HG03066 (cell line): ENCODE measurements at regions not wholly inside any gene's neighbourhood (a gene's known extent, or its start where the extent isn't known, plus 50 kb on each side); places are given as distances from the start of the nearest gene placed in this dataset.
"Not testable (repeated sequence)": the region's sequence is repeated elsewhere in the genome, so short reads cannot be mapped to it uniquely, and the experiment has no call there.

Experiments used
- ATAC-seq: cut with Tn5 transposase; IDR thresholded peaks from one replicate; pipeline ENCODE4 v1.9.1; 2021; ENCODE audit warnings: low read depth; ENCODE audit not compliant: unreplicated experiment

DNA sequence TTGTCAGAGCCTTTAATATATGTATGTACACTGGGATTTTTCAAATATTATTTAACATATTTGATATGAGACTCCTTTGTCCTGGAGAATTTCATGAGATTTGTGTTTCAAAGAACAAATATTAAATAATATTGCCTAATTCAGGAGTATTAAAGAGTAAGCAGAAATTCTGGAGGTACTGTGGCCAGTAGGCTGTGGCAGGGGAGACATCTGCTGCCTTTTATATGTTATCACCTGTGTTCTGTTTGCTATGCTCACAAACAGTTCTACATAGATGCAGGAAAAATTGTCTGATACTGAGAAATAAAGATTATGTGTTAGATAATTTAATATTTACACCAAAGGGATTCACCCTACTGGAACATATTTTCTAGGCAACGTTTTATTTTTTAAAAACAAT, 395.4 kb upstream of the SLC35B3 start:
- ATAC-seq = no peak

DNA sequence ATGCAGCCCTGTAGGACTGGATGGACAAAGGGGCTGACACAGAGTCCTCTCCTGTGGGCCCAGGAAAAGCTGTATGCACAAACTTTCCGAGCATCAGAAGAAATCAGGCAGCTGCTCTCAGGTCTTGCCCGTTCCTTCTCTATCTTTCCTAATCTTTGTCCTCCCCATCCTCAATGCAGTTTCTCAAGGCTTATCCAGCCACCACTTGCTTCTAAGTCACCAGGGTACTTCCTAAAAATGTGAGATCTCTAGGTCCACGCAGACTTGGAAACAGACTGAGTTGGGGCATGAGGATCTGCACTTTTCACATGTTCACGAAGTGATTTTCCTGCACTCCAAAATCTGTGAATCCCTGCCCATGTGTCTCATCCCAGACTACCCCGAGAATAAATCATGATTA, 394.5 kb upstream of the SLC35B3 start:
- ATAC-seq = no peak

DNA sequence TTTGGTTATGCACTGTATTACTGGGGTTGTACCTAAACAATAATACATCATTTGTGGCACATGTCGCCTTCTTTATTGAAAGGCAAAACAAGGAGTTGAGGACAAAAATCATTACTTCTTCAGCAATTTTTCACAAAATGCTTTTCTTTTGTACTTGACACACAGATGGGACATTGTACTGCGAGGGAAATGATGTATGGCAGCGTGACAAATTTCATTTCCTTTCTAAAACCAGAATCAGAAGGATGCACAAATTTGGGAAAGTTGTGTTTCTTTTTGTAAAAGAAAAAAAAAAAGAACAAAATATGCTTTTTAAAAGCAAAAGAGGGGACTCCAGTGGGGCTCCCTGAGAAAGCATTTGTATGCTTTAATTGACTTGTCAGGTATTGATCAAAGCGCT, 394.0 kb upstream of the SLC35B3 start:
- no peak for ATAC-seq

DNA sequence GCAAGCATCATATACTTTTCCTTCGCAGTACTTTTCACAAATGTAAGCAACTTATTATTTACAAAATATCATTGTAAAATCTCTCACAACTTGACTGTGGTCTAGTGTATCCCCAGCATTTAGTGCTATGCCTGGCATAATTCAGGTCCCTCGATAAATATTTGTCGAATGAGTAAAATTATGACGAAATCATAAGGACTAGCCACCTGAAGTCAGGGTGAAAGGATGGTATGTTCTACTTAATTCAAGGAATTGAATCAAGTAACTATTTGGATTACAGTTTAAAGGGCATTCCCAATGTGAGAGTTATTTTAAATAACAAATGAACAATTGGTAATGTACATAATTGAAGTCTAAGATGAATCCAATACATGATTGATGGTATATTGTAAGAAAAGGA, 393.0 kb upstream of the SLC35B3 start:
- no peak for ATAC-seq

DNA sequence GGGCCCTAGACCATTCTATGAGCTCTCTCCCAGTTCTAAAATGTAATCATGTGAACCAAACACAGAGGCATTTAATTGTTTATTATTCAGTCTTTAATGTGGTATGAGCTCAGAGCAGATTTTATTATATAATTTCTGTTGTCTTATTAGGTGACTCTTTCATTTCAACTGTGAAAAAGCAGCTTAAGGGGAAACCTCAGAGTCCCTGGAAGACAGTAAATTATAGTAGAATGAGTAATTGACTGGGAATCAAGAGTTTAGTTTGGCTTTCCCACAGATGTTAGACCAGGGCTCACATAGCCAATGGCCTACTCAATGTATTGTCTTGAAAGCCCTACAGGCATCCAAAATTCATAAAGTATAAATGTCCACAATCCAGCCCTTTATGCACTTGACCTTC, 390.4 kb upstream of the SLC35B3 start:
- ATAC-seq = no peak

DNA sequence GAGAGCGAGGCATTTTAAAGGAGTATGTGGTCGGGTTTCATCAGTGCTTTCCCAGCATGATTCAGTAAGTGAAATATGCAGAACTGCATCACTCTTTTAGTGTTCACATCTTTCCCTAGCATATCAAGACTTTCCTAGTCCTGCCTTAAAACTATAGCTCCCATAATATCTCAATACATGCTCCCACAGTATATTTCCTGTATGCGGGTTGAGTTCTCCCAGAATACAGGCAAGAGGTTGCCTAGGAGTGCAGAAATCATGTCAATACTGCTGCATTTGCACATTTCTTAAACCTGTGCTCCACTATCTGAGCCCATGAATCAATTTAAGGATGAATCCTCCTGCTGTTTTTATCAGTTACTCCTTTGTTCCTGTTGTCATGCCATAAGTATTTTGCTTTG, 386.6 kb upstream of the SLC35B3 start:
- ATAC-seq = no peak

DNA sequence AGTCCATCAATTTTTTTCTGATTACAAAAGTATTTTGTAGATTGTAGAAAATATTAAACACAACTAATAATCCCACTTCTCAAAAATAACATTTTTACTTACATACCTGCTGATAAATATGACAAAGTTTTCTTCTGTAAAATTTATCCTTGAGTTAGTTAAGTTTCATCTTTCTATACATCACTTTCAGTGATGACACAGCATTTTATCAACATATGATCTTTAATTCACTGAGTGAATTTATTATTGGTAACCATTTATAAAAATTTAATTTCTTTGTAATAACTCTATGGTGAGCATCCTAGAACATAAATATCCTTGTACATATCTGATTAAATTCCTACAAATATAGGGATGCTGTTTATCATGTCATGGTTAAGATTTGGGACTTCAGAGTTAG, 385.0 kb upstream of the SLC35B3 start:
- ATAC-seq = no peak

DNA sequence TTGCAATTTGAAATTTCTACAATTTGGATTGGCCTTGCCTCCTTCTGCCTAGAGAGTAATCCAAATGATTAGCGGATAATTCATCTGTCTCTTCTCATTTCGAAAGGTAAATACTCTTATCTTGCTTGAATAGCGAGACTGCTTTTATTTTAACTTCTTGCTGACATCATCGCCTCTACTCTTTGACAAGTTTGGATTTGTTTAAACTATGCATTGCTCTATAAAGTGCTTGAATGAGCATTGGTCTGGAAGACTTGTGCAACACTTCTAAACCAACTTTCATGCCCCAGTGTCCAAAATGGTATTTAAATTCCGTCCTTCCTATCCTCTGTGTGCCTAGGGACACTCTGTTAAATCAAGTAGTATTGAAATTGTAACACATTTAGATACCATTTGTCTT, 384.1 kb upstream of the SLC35B3 start:
- no peak for ATAC-seq

DNA sequence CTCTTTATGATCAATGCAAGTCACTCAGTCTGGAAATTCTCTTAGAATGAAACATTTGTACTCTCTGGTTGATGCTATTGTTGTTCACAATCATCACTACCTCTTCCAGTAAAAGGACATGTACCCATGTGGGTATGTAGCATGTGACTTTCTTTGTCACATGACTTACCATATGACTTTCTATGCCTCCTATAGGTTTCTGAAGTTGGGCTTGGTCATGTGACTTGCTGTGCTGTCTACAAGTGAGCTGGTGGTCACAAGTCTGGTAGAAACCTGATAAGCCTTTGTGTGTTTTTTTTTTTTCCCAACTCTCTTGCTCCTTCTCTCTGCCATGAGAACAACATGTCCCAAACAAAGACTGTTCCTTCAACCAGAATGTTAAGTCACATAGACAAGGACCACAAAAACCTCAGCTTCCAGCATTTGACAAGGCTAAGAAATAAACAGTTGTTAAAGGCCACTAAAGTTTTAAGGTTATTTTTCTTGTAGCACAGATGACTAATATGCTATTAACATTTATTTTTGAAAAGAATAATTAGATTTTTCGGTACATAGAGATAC, 379.2 kb upstream of the SLC35B3 start:
- no peak for ATAC-seq

DNA sequence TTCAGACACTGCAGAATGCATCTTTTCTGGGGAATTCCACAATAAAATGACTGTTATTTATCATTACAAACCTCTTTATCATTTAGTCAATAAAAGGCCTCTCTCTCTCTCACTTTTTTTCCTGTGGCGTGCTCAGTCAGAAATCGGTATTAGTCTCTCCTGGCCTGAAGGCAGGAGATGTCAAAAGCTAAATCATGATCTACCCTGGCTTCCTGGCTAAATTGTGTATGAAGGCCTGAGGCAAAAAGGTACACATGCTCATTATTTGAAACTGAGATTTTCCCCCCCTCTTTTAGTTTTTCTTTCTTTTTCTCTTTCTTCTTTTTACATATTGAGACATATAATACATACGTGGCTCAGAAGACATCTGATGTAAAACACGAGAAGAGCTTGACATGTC, 375.0 kb upstream of the SLC35B3 start:
- ATAC-seq = no peak

DNA sequence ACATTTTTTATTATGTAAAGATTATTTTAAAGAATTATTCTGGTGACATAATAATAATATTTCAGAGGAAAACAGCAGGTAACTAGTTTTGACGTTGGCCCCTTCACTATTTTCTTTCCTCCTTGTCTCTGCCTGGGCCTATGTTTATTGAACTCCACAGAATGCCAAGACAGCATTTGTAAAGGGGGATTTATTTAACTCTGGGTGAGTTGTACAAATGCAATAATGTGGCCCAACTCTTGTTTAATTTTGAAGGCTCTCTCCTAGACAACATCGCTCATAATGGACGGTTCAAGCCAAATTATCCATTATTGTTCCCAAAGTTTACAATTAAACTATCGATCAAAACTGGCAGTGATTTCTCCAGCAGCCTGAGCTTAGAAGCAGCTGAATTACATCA, 374.3 kb upstream of the SLC35B3 start:
- no peak for ATAC-seq

DNA sequence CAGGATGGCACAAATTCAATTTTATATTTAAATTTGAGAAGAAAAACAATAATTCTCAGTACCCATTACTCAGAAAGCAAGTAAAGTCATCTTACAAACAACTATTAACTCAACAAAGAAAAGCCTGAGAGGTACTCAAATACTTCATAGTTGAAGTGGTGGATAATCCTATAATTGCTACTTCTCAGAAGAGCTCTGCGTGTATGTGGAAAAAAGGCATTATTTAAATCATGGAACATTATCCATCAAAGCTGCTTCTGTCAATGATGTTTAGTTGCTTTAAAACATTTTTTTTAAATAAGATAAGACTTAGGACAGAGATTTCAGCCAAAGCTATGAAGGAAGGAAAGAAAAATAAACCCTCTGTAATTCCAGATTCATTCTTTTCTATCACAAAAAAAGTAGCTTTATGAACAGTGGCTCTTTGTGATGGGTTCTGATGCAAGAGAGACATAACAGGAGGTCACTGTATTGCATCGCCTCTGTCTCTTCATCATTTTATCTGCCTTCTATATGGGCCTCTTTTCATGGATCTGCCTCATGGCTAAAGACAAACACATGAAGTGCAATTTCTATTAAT, 367.9 kb upstream of the SLC35B3 start:
- no peak for ATAC-seq

DNA sequence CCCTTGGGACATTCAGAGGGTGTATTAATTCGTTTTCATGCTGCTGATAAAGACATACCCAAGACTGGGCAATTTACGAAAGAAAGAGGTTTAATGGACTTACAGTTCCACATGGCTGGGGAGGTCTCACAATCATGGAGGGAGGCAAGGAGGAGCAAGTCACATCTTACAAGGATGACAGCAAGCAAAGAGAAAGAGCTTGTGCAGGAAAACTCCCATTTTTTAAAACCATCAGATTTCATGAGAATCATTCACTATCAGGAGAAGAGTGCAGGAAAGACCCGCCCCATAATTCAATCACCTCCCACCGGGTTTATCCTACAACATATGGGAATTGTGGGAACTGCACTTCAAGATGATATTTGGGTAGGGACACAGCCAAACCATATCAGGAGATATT, 367.1 kb upstream of the SLC35B3 start:
- not testable (repeated sequence) for ATAC-seq

DNA sequence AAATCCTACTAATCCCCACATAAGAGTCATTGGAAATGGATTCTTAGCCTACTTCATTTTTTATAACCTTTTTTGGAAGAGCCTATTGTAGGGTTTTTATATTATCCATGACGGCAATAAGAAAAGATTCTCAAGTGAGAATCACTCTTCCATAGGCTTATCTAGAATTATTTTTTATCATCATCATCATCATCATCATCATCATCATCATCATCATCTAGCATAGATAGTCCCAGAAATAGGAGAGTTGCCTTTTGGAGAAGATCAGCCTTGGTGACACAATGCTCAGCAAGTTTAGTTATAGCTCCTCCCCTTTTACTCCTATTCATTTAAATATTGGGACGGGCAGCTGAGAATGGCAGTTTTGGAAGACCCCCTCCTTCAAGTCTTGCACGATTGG, 359.1 kb upstream of the SLC35B3 start:
- ATAC-seq = no peak

DNA sequence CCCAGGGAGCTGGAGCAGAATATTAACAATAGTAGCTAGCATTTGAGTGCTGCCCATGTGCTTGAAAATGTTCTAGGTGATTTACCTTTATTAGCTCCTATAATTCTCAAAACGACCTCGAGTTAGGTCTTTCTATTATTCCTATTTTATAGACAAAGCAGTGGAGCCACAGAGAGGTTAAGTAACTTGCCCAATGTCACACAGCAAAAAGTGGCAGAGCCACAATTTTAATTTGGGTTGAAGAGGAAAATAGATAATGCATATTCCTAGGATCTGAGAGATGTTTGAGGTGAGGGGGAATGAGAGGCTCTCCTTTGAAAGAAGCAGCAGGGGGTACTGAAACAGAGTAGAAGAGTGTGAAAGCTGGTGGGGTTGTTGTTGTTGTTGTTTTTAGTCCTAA, 354.5 kb upstream of the SLC35B3 start:
- no peak for ATAC-seq

DNA sequence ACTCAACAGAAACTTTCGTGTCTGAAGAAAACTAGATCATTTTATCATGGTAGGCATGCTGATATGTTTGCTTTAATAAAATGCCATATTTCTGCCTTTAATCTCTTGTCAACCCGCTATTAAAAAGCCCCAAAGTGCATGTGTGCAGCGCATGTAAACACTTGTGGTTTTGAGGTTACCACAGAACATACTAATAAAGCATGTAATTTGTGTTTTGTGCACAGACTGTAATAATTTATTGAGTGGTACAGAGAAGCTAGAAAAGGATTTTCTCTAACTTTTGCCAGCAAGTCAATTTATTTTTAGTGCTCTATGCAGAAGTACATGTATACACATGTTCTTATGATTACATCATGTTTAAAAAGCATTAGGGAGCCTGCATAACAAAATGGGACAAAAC, 349.9 kb upstream of the SLC35B3 start:
- no peak for ATAC-seq

DNA sequence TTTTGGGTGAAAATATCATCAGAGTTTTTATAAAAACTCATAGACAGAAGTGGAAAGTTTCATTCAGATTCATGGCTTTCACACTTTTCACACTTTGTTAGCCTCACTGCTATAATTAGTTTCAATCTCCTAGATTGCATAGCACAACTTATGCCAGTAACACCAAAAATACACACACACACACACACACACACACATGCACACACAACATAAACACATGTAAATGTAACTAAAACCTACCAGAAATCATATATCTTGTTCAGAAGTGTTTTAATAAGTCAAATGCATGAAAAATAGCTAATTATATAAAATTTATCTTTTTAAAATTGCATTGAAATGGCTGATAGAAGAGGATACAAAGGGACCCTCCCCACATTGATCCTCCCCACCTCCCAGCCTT, 347.8 kb upstream of the SLC35B3 start:
- ATAC-seq = no peak

DNA sequence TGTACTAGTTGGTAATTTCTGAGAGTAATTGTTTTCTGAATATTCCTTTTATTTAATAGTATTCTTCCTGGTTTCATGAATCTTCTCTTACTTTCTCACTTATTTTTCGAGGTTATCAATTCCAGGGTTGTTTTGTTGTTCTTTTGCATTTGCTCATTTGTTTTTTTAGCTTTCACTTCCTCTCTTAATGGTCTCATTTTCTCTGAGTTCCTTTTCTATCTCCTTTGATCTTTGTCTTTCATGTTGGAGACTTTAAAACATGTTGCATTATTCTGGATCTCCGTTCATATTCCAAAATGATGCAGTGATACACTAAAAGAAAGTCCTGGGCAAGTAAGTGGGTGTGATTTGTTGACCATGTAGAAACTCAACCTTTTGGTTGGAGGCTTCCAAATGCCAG, 345.3 kb upstream of the SLC35B3 start:
- ATAC-seq = no peak

DNA sequence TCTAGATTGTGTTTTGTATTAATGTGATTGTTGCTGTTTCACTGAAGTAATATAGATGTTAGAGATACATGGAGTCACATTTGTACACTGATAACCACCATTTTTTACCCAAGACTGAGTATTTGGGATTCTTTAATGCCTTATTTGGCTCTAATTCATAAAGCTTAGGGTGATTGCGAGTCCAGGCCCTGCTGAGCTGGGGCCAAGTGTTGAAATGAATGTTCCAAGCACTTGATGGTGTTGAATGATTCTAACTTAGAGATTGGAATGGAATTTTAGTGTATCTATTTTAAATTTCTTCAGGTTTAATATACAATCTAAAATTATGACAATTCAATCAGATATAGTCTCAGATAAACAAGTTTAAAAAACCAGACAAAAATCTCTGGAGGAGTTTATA, 329.4 kb upstream of the SLC35B3 start:
- ATAC-seq = no peak

DNA sequence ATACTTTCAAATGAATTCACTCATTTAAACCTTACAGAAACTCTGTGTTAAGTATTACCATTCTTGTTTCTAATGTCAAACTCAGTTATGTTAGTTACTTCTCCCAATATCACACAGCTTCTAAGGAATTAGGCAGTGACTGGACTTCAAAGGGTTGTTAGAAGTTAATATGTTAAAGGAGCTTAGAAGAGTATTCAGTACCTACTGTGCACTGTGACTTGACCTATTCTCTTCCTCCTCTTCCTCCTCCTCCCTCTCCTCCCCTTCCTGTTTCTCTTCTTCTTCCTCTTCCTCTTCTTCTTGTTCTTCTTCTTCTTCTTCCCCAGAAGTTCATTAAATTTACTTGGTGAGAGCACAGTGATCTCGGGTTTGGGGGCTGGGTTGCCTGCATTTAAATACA, 325.6 kb upstream of the SLC35B3 start:
- no peak for ATAC-seq

DNA sequence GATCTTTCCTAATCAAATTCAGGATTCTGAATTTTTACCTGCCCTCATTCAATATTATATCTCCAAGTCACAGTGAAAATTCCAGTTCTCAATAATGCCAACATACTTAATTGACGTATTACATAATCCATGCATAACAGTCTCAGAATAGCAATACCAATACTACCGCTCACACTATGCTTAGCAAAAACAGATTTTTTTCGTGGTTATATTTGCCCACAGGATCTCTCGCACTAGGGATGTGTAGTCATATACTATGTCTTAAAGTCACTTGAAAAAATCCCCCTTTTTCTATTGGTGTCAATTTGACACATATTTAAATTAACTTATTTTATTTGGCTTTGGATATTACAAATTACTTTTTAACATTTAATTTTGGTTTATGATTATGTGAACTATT, 323.1 kb upstream of the SLC35B3 start:
- ATAC-seq = no peak

DNA sequence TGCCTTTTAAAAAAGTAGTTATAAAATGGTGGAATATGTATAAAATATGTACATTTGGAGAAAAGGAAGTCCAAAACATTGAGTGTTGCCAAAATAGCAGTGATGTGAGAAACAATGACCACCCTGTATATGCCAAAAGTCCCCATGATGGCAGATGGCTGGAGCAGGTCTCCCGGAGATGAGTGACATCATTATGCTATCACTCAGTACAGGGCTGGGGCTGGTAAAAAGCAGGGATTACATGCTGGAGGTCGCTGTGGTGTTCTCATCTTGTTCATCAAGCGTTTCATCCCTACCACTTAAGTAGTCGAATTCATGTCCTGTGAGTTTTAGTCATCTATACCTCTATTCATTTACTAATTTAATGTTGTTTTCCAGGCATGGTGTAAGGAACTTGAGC, 315.3 kb upstream of the SLC35B3 start:
- no peak for ATAC-seq

DNA sequence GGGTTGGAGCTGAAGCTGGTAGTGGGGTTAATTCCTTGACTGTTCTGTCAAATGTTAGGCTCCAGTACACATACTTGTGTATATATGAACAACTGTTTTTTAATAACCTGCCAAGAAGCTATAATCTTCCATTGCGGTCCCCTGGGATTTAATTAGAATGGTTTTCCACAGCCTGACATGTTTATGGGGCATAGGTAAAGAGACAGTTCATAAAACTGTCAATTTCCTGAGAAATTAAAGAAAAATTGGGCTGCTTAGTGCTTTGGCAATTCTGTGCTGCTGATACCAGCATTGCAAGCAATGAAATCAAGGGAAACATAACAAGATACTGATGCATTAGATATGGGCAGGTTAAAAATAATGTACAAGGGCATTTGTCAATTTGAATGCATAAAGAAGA, 314.1 kb upstream of the SLC35B3 start:
- no peak for ATAC-seq
